Activated naive CD8-positive, alpha-beta T cell treated with anti-CD3 and anti-CD28 coated beads for 36 hours (primary cell): ENCODE measurements at regions not wholly inside any gene's neighbourhood (a gene's known extent, or its start where the extent isn't known, plus 50 kb on each side); places are given as distances from the start of the nearest gene placed in this dataset.

Experiments used
- DNase-seq: peaks from one replicate; pipeline ENCODE4 v3.0.0; 2021
- H3K27ac Mint-ChIP-seq: one replicate; pipeline ENCODE4 v1.8.0; 2022; ENCODE audit warnings: mild to moderate bottlenecking, moderate library complexity, mixed read lengths
- H3K27me3 Mint-ChIP-seq: one replicate; pipeline ENCODE4 v1.8.0; 2022; ENCODE audit warnings: mild to moderate bottlenecking, mixed read lengths
- H3K36me3 Mint-ChIP-seq: one replicate; pipeline ENCODE4 v1.8.0; 2021; ENCODE audit warnings: mild to moderate bottlenecking, mixed read lengths
- H3K4me1 Mint-ChIP-seq: one replicate; pipeline ENCODE4 v1.8.0; 2021; ENCODE audit warnings: mixed read lengths
- H3K4me3 Mint-ChIP-seq: one replicate; pipeline ENCODE4 v1.8.0; 2022; ENCODE audit warnings: mild to moderate bottlenecking, moderate library complexity, mixed read lengths
- H3K9me3 Mint-ChIP-seq: one replicate; pipeline ENCODE4 v1.8.0; 2022; ENCODE audit warnings: mixed read lengths

DNA sequence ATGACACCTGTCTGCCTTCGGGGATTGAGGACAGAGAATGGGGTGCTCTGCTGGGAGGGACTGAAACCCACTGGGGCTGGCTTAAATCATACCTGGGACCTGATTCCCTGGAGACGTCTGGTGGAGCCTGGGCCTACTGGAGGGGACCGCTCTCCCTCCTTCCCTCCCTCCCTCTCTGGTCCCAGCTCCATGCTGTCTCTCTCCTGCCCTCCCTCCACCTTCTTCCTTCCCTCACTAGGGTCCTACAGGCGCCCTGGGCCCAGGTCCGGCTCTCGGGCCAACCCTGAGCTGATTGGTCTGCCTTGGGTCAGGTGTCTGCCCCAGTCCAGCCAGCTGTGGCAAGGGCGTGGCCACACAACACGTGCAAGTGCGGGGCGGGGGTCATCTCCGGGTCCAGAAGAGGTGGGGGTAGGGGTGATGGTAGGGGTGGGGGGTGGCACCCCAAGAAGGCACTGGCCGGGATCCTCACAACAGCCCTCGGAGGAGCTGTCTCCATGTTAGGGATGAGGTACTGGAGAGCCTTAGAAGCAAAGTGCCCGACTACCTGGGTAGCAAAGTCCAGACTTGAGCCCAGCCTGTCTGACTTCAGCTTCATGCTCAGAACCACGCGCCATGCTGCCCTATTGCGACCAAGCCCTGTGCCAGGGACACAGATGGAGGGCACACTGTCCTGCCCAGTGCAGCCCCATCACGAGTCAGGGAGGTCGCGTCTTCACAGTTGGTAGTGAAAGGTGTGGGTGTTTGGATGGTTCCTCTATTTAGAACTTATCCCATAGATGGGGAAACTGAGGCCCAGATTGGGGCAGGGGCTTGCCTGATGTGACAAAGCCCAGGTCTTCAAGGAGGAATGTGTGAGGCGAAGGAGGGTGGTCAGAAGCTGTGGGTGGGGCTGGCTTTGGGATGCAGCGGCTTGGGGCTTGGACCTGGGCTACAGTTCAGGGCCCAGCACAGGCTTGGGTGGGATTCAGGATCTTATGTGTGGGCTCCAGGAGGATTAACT, 574.1 kb downstream of the PTPRU start:
- peaks cover 11% of the 10 kb centered on the region for H3K27me3 Mint-ChIP-seq

GRCh38 chr1:29809446-29810120, 573.3 kb downstream of the PTPRU start:
- Mint-ChIP-seq H3K4me1 (no peaks in the 10 kb centered on the region), H3K9me3 (no peaks in the 10 kb centered on the region), H3K27ac (no peak overlapping the region), H3K27me3 (peaks cover 11% of the 10 kb centered on the region), H3K36me3 (no peaks in the 10 kb centered on the region), H3K4me3 (no peak overlapping the region)
- DNase-seq = no peak

More for the DNA sequence above, 574.1 kb downstream of the PTPRU start:
- H3K4me1 Mint-ChIP-seq = no peaks in the 10 kb centered on the region
- H3K27ac Mint-ChIP-seq = no peak overlapping the region
- H3K4me3 Mint-ChIP-seq = no peak overlapping the region
- no peaks in the 10 kb centered on the region for H3K9me3 Mint-ChIP-seq
- DNase-seq = no peak
- no peaks in the 10 kb centered on the region for H3K36me3 Mint-ChIP-seq

GRCh38 chr1:29808141-29808995, 572.0 kb downstream of the PTPRU start:
- H3K27me3 Mint-ChIP-seq = peaks cover 11% of the 10 kb centered on the region
- no peaks in the 10 kb centered on the region for H3K4me1 Mint-ChIP-seq
- no peaks in the 10 kb centered on the region for H3K36me3 Mint-ChIP-seq
- no peak for DNase-seq
- H3K4me3 Mint-ChIP-seq = no peak overlapping the region
- H3K27ac Mint-ChIP-seq = no peak overlapping the region
- no peaks in the 10 kb centered on the region for H3K9me3 Mint-ChIP-seq

GRCh38 chr1:29807689-29808088, 571.4 kb downstream of the PTPRU start:
- H3K36me3 Mint-ChIP-seq = no peaks in the 10 kb centered on the region
- no peak overlapping the region for H3K4me3 Mint-ChIP-seq
- DNase-seq = no peak
- H3K27ac Mint-ChIP-seq = no peak overlapping the region
- no peaks in the 10 kb centered on the region for H3K9me3 Mint-ChIP-seq
- H3K27me3 Mint-ChIP-seq = peaks cover 12% of the 10 kb centered on the region
- no peaks in the 10 kb centered on the region for H3K4me1 Mint-ChIP-seq

- no peak for DNase-seq
- H3K9me3 Mint-ChIP-seq = no peaks in the 10 kb centered on the region
Measured at GRCh38 chr1:29806646-29807319, 570.5 kb downstream of the PTPRU start.

GRCh38 chr1:29805896-29806160, 569.5 kb downstream of the PTPRU start:
- H3K4me3 Mint-ChIP-seq = no peak overlapping the region
- H3K36me3 Mint-ChIP-seq = no peaks in the 10 kb centered on the region

More at GRCh38 chr1:29806646-29807319, 570.5 kb downstream of the PTPRU start:
- H3K4me3 Mint-ChIP-seq = no peak overlapping the region
- H3K4me1 Mint-ChIP-seq = no peaks in the 10 kb centered on the region
- H3K27ac Mint-ChIP-seq = no peak overlapping the region
- peaks cover 19% of the 10 kb centered on the region for H3K27me3 Mint-ChIP-seq
- no peaks in the 10 kb centered on the region for H3K36me3 Mint-ChIP-seq

DNA sequence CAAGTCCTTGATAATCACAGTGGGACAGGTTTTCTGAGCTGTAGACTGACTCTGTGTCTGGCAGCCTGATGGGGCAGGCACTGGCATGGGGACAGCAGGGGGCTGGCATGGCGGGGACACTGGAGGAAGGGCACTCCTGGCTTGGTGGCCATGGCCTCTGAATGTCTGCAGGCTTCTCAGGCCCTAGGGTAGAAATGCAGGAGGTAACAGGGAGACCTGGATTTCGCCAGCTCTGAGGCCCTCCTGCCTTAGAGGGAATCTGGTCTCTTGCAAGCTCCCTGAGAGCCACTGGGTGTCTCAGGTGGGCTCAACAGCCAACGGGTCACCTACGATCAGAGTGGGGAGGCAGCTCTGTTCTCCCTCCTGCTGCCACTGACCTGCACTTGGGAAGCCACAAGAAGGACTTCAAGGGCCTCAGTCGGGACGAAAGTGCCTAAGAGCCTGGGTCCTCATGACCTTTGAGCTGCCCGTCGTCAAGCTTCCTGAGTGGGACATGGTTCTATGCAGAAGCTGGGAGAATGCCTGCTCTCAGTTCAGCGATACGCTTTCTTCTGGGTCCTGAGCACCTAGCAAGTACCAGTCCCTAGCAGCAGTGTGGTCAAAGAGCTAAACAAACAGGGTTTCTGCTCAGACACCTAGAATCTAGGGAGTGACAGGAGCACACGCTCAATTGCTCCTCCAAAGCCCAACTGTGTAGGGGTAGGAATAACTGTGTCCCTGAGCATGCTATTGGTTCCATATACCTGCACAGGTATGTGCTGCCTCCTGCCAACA, 569.0 kb downstream of the PTPRU start:
- no peaks in the 10 kb centered on the region for H3K36me3 Mint-ChIP-seq
- no peak overlapping the region for H3K27ac Mint-ChIP-seq
- DNase-seq = no peak
- no peak overlapping the region for H3K4me3 Mint-ChIP-seq
- H3K9me3 Mint-ChIP-seq = no peaks in the 10 kb centered on the region
- peaks cover 19% of the 10 kb centered on the region for H3K27me3 Mint-ChIP-seq
- no peaks in the 10 kb centered on the region for H3K4me1 Mint-ChIP-seq

More at GRCh38 chr1:29805896-29806160, 569.5 kb downstream of the PTPRU start:
- H3K27ac Mint-ChIP-seq = no peak overlapping the region
- no peaks in the 10 kb centered on the region for H3K9me3 Mint-ChIP-seq
- no peaks in the 10 kb centered on the region for H3K4me1 Mint-ChIP-seq
- no peak for DNase-seq
- peaks cover 19% of the 10 kb centered on the region for H3K27me3 Mint-ChIP-seq

GRCh38 chr1:29804181-29804899, 568.0 kb downstream of the PTPRU start:
- peaks cover 12% of the 10 kb centered on the region for H3K27me3 Mint-ChIP-seq
- H3K27ac Mint-ChIP-seq = no peak overlapping the region
- DNase-seq = no peak
- no peaks in the 10 kb centered on the region for H3K36me3 Mint-ChIP-seq
- no peaks in the 10 kb centered on the region for H3K9me3 Mint-ChIP-seq
- no peak overlapping the region for H3K4me3 Mint-ChIP-seq
- no peaks in the 10 kb centered on the region for H3K4me1 Mint-ChIP-seq

- Mint-ChIP-seq H3K27ac (no peak overlapping the region), H3K27me3 (peaks cover 8% of the 10 kb centered on the region), H3K4me3 (no peak overlapping the region), H3K9me3 (no peaks in the 10 kb centered on the region), H3K4me1 (no peaks in the 10 kb centered on the region), H3K36me3 (no peaks in the 10 kb centered on the region)
- no peak for DNase-seq
Measured at GRCh38 chr1:29803486-29803885, 567.2 kb downstream of the PTPRU start.

GRCh38 chr1:29802181-29803068, 566.1 kb downstream of the PTPRU start:
- Mint-ChIP-seq H3K36me3 (no peaks in the 10 kb centered on the region), H3K4me3 (no peak overlapping the region), H3K4me1 (no peaks in the 10 kb centered on the region), H3K27ac (no peak overlapping the region), H3K9me3 (no peaks in the 10 kb centered on the region), H3K27me3 (peaks cover 8% of the 10 kb centered on the region)
- no peak for DNase-seq

DNA sequence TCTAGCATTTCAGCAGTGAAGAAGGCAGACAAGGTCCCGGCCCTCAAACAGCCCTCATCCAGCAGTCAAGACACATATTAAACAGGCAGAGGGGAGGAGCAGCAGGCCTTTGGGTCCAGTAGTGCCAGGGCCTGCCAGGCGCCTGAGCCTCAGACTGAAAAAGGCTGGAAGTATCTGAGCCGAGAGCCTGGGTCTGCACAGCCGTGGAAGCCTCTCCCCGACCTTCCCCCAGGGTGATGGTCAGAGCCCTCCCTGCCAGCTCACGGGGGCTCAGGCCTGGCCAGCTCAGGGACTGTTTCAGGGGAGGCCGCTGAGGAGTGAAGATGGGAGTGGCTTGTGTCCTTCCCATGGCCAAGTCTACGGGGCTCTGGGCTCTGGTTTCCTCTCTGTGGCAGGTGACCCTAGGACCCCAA, 565.2 kb downstream of the PTPRU start:
- peaks cover 8% of the 10 kb centered on the region for H3K27me3 Mint-ChIP-seq
- H3K4me3 Mint-ChIP-seq = no peak overlapping the region
- no peak overlapping the region for H3K27ac Mint-ChIP-seq
- no peaks in the 10 kb centered on the region for H3K36me3 Mint-ChIP-seq
- no peak for DNase-seq
- H3K9me3 Mint-ChIP-seq = no peaks in the 10 kb centered on the region
- no peaks in the 10 kb centered on the region for H3K4me1 Mint-ChIP-seq

DNA sequence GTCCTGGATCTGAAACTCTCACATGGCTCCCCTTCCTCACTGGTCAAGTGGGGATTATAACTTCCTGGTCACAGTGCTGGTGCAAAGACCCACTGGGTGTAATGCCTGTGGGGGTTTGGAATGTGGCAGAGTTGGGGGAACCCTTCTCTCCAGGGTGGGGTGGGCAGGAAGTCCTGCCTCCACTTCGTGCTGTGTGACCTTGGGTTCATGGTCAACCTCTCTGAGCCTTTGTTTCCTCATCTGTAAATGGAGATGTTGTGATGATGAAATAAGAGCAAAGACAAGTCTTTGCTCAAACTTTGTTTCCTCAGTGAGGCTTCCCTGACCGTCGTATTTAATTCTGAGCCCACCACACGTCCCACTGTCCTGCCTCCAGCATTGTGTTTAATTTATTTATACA, 564.7 kb downstream of the PTPRU start:
- no peaks in the 10 kb centered on the region for H3K4me1 Mint-ChIP-seq
- H3K27ac Mint-ChIP-seq = no peak overlapping the region
- no peaks in the 10 kb centered on the region for H3K9me3 Mint-ChIP-seq
- no peak for DNase-seq
- no peak overlapping the region for H3K4me3 Mint-ChIP-seq
- H3K27me3 Mint-ChIP-seq = peaks cover 8% of the 10 kb centered on the region
- no peaks in the 10 kb centered on the region for H3K36me3 Mint-ChIP-seq

DNA sequence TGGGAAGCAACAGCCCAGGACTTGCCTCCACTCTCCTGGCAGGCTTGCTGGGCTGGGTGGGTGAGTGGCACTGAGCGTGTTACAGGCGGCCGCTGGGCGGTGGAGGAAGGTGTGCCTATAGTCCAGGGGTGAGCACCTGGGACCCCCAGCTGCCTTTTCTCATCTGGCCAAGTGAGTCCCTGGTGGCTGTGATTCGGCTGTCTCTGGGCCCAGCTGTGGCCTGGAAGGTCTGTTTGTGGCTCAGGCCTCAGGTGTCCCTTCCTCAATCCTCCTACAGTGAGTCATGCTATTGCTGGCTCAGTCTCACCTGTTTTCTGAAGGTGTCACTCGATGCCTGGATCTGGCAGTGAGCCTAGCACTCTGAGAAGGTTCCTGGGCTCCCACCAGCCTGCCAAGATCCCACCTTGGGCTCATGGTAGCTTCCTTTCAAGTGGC, 564.2 kb downstream of the PTPRU start:
- Mint-ChIP-seq H3K9me3 (peaks cover under 1% of the 10 kb centered on the region), H3K4me3 (no peak overlapping the region), H3K27me3 (peaks cover 8% of the 10 kb centered on the region), H3K4me1 (no peaks in the 10 kb centered on the region), H3K36me3 (no peaks in the 10 kb centered on the region), H3K27ac (no peak overlapping the region)
- no peak for DNase-seq
